K562 (cell line): ENCODE measurements at regions not wholly inside any gene's neighbourhood (a gene's known extent, or its start where the extent isn't known, plus 50 kb on each side); places are given as distances from the start of the nearest gene placed in this dataset.

Experiments
- EHMT2 ChIP-seq: fragments of 450-650 bp; IDR thresholded peaks from 2 replicates; pipeline ENCODE4 v1.6.1; 2018; ENCODE audit warnings: antibody characterized with exemption
- HDAC8 ChIP-seq: fragments of 450-650 bp; IDR thresholded peaks from 2 replicates; pipeline ENCODE4 v1.6.1; 2016; ENCODE audit warnings: mild to moderate bottlenecking, missing genetic modification characterization, moderate library complexity, missing compliant biosample characterization
- HNRNPLL ChIP-seq: fragments of 200-400 bp; formaldehyde crosslinking; IDR thresholded peaks from 2 replicates; pipeline ENCODE4 v1.6.1; 2017; ENCODE audit warnings: low read length, low read depth, mild to moderate bottlenecking; ENCODE audit not compliant: poor library complexity, severe bottlenecking
- MGA ChIP-seq: fragments of 450-650 bp; IDR thresholded peaks from 2 replicates; pipeline ENCODE4 v1.6.1; 2016; ENCODE audit warnings: mild to moderate bottlenecking, moderate library complexity
- STAT5A ChIP-seq: IDR thresholded peaks from 2 replicates; pipeline ENCODE4 v1.6.1; 2012; ENCODE audit warnings: low read length, inconsistent platforms, borderline replicate concordance
- TBL1XR1 ChIP-seq, 2 experiments: IDR thresholded peaks; 2 replicates each; pipeline ENCODE4 v1.6.1; 2012; ENCODE audit warnings: improper control_type of control experiment in 2 of 2, low read length in 2 of 2, mild to moderate bottlenecking in 1 of 2
- ZNF324 ChIP-seq: fragments of 250-450 bp; sonication (Bioruptor Pico); IDR thresholded peaks from 2 replicates; pipeline ENCODE4 v1.4.0; 2020; ENCODE audit warnings: mild to moderate bottlenecking
- ZNF384 ChIP-seq: IDR thresholded peaks from 2 replicates; pipeline ENCODE4 v1.6.1; 2012; ENCODE audit warnings: low read depth, low read length, improper control_type of control experiment
- TF ChIP-seq, protein P1 (sequence below): fragments of 450-650 bp; IDR thresholded peaks from 2 replicates; pipeline ENCODE4 v1.6.1; 2016; ENCODE audit warnings: antibody characterized with exemption
- TF ChIP-seq, protein P2 (sequence below): sonication (generic); formaldehyde crosslinking; IDR thresholded peaks from 2 replicates; pipeline ENCODE4 v1.8.0; 2023; ENCODE audit warnings: mild to moderate bottlenecking, missing genetic modification reagents

DNA sequence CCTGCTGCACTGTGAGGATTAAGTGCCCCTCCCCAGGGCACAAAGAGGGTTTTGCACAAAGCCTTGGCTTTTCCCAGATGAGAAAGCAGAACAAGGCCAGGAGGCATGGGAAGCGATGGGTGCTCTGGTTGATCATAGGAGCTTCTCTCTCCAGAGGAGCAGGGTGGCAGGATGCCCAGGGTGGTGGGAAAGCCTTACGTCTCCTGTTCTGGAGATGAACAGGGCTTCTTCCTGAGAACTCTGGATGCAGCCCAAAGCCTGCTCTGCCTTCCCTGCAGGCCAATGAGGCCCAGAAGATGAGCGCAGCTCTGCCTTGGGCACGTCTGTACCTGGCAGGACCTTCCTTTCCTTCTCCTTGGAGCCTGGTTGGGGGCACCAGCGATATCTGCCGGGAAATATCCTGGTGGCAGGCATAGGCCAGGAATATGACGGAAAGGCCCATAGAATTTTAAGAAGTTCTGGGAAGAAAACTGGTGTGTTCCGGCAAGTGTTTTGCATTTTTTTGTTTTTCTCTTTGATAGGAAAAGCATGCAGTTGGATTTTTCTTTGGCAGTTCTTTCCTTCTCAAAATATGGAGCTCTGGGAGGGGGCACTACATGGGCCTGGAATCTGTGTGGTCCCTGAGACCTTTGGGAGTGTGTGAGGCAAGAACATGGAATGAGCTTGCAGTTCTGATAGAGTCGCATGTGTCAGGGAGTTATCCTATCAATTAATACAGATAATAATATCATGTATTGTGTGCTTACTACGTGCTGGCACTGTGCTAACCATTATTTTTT is 253.2 kb upstream of the KLF4 start (continued):
- TF ChIP-seq MGA = no peak
- TF ChIP-seq ZNF384 = no peak
- TF ChIP-seq, protein P1, sequence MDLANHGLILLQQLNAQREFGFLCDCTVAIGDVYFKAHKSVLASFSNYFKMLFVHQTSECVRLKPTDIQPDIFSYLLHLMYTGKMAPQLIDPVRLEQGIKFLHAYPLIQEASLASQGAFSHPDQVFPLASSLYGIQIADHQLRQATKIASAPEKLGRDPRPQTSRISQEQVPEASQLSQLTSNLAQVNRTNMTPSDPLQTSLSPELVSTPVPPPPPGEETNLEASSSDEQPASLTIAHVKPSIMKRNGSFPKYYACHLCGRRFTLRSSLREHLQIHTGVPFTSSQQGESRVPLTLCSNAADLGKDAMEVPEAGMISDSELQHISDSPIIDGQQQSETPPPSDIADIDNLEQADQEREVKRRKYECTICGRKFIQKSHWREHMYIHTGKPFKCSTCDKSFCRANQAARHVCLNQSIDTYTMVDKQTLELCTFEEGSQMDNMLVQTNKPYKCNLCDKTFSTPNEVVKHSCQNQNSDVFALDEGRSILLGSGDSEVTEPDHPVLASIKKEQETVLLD = no peak
- no peak for TF ChIP-seq EHMT2
- TF ChIP-seq HDAC8 (tag) = no peak
- TF ChIP-seq ZNF324 (CRISPR knock-in tag) = no peak
- no peak for TF ChIP-seq TBL1XR1 (IDR thresholded peaks at IDR 0.05; ENCODE audit: low read length in 2 of 2)
- TF ChIP-seq, protein P2, sequence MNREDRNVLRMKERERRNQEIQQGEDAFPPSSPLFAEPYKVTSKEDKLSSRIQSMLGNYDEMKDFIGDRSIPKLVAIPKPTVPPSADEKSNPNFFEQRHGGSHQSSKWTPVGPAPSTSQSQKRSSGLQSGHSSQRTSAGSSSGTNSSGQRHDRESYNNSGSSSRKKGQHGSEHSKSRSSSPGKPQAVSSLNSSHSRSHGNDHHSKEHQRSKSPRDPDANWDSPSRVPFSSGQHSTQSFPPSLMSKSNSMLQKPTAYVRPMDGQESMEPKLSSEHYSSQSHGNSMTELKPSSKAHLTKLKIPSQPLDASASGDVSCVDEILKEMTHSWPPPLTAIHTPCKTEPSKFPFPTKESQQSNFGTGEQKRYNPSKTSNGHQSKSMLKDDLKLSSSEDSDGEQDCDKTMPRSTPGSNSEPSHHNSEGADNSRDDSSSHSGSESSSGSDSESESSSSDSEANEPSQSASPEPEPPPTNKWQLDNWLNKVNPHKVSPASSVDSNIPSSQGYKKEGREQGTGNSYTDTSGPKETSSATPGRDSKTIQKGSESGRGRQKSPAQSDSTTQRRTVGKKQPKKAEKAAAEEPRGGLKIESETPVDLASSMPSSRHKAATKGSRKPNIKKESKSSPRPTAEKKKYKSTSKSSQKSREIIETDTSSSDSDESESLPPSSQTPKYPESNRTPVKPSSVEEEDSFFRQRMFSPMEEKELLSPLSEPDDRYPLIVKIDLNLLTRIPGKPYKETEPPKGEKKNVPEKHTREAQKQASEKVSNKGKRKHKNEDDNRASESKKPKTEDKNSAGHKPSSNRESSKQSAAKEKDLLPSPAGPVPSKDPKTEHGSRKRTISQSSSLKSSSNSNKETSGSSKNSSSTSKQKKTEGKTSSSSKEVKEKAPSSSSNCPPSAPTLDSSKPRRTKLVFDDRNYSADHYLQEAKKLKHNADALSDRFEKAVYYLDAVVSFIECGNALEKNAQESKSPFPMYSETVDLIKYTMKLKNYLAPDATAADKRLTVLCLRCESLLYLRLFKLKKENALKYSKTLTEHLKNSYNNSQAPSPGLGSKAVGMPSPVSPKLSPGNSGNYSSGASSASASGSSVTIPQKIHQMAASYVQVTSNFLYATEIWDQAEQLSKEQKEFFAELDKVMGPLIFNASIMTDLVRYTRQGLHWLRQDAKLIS (CRISPR knock-in tag) = no peak
- TF ChIP-seq STAT5A = no peak
- TF ChIP-seq HNRNPLL = no peak
